ENCODE measurements at regions not wholly inside any gene's neighbourhood (a gene's known extent, or its start where the extent isn't known, plus 50 kb on each side); places are given as distances from the start of the nearest gene placed in this dataset.

GRCh38 chr4:28744066-28744465 is 1883.4 kb downstream of the STIM2 start:
- no peak for TF ChIP-seq POLR2A (IDR thresholded peaks at IDR 0.05; ENCODE audit: low read depth, low read length)
- no peak for TF ChIP-seq POLR2AphosphoS5 (IDR thresholded peaks at IDR 0.05; ENCODE audit: low read depth, low read length)
- no peak for TF ChIP-seq TAF1 (IDR thresholded peaks at IDR 0.05; ENCODE audit: borderline replicate concordance, low read depth, low read length)
